ENCODE measurements at regions not wholly inside any gene's neighbourhood (a gene's known extent, or its start where the extent isn't known, plus 50 kb on each side); places are given as distances from the start of the nearest gene placed in this dataset.

DNA sequence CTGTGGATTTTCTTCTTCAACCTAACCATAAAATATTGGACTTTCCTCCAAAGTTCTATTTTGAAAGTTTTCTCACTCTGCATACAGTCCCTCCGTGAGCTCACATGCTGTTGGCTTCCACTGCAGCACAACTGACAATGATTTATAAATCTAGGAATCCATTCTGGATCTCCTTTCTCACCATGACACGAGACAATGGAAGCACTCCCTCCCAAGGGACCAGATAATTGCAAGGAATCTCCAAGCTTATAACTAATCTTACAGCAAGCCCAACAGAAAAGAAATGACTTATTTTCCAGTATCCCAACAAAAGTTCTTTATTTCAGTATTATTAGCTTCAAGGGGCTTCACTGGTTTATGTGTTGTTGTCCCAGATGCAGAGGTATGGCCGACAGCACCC lies 729.0 kb downstream of the RFPL4B start:
- DNase-seq (ENCODE audit: low read depth) = no peak

DNA sequence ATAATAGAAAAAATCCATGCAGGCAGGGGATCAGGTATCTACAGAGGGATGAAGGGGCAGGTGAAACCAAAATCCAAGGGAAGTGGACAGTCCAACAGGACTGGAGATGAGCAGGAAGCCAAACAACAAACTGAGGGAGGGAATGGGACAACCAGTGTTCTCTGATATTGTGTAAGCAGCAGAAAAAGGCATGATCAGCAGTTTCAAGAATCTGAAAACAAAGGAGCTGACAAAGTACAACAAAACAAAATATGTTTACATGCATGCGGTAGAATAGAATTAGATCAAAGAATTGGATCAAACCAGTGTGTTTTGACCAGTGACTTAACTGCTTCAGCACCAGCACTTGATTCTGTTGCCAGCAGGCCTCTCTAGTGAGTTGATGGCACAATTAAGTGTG lies 729.7 kb downstream of the RFPL4B start:
- H3K4me2 ChIP-seq (ENCODE audit: low read length) = no peak overlapping the region
- no peak for DNase-seq (ENCODE audit: low read depth)
- Mint-ChIP-seq H3K36me3 (ENCODE audit: low read depth, unreplicated experiment) (no peaks in the 10 kb centered on the region), H3K4me1 (ENCODE audit: low read depth, unreplicated experiment) (peaks cover 9% of the 10 kb centered on the region), H3K4me3 (ENCODE audit: unreplicated experiment) (no peak overlapping the region), H3K27ac (ENCODE audit: unreplicated experiment) (no peak overlapping the region), H3K9me3 (ENCODE audit: unreplicated experiment) (peaks cover 5% of the 10 kb centered on the region), H3K27me3 (ENCODE audit: low read depth, unreplicated experiment) (no peaks in the 10 kb centered on the region)
- no peaks in the 10 kb centered on the region for H3K27me3 ChIP-seq (ENCODE audit: insufficient read depth, low read length)
- no peaks in the 10 kb centered on the region for H3K9me3 ChIP-seq (ENCODE audit: insufficient read depth, low read depth, low read length)
- H3K36me3 ChIP-seq (ENCODE audit: insufficient read depth, low read length) = no peaks in the 10 kb centered on the region
- peaks cover 15% of the 10 kb centered on the region for H3K4me1 ChIP-seq (ENCODE audit: insufficient read depth, low read length)
- H4K20me1 ChIP-seq (ENCODE audit: insufficient read depth, low read length) = no peaks in the 10 kb centered on the region
- no peak for FAIRE-seq
- H3K4me3 ChIP-seq (ENCODE audit: insufficient read depth, low read depth, low read length) = no peak overlapping the region
- H3K27ac ChIP-seq (ENCODE audit: low read depth, low read length) = no peak overlapping the region
- no peaks in the 10 kb centered on the region for H3K79me2 ChIP-seq (ENCODE audit: insufficient read depth, low read length)
- no peak overlapping the region for H2AFZ ChIP-seq (ENCODE audit: low read depth, low read length)
- no peak for TF ChIP-seq EZH2 (IDR thresholded peaks at IDR 0.05; ENCODE audit: insufficient read depth, low read length)
- TF ChIP-seq, protein P1, sequence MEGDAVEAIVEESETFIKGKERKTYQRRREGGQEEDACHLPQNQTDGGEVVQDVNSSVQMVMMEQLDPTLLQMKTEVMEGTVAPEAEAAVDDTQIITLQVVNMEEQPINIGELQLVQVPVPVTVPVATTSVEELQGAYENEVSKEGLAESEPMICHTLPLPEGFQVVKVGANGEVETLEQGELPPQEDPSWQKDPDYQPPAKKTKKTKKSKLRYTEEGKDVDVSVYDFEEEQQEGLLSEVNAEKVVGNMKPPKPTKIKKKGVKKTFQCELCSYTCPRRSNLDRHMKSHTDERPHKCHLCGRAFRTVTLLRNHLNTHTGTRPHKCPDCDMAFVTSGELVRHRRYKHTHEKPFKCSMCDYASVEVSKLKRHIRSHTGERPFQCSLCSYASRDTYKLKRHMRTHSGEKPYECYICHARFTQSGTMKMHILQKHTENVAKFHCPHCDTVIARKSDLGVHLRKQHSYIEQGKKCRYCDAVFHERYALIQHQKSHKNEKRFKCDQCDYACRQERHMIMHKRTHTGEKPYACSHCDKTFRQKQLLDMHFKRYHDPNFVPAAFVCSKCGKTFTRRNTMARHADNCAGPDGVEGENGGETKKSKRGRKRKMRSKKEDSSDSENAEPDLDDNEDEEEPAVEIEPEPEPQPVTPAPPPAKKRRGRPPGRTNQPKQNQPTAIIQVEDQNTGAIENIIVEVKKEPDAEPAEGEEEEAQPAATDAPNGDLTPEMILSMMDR (IDR thresholded peaks at IDR 0.05; ENCODE audit: insufficient read depth, low read depth, low read length) = no peak
- H3K9ac ChIP-seq (ENCODE audit: low read length) = no peak overlapping the region

More for the DNA sequence above, 729.0 kb downstream of the RFPL4B start:
- Histone ChIP-seq H3K36me3 (ENCODE audit: insufficient read depth, low read length) (no peaks in the 10 kb centered on the region), H3K4me2 (ENCODE audit: low read length) (no peak overlapping the region), H3K27ac (ENCODE audit: low read depth, low read length) (no peak overlapping the region), H4K20me1 (ENCODE audit: insufficient read depth, low read length) (no peaks in the 10 kb centered on the region), H3K27me3 (ENCODE audit: insufficient read depth, low read length) (no peaks in the 10 kb centered on the region), H3K9me3 (ENCODE audit: insufficient read depth, low read depth, low read length) (no peaks in the 10 kb centered on the region), H3K4me1 (ENCODE audit: insufficient read depth, low read length) (peaks cover 15% of the 10 kb centered on the region), H2AFZ (ENCODE audit: low read depth, low read length) (no peak overlapping the region), H3K79me2 (ENCODE audit: insufficient read depth, low read length) (no peaks in the 10 kb centered on the region), H3K4me3 (ENCODE audit: insufficient read depth, low read depth, low read length) (no peak overlapping the region), H3K9ac (ENCODE audit: low read length) (no peak overlapping the region)
- no peak overlapping the region for H3K4me3 Mint-ChIP-seq (ENCODE audit: unreplicated experiment)
- peaks cover 5% of the 10 kb centered on the region for H3K9me3 Mint-ChIP-seq (ENCODE audit: unreplicated experiment)
- peaks cover 9% of the 10 kb centered on the region for H3K4me1 Mint-ChIP-seq (ENCODE audit: low read depth, unreplicated experiment)
- no peak for FAIRE-seq
- TF ChIP-seq EZH2 (IDR thresholded peaks at IDR 0.05; ENCODE audit: insufficient read depth, low read length) = no peak
- TF ChIP-seq, protein P1 (IDR thresholded peaks at IDR 0.05; ENCODE audit: insufficient read depth, low read depth, low read length) = no peak
- no peaks in the 10 kb centered on the region for H3K36me3 Mint-ChIP-seq (ENCODE audit: low read depth, unreplicated experiment)
- H3K27ac Mint-ChIP-seq (ENCODE audit: unreplicated experiment) = no peak overlapping the region
- no peaks in the 10 kb centered on the region for H3K27me3 Mint-ChIP-seq (ENCODE audit: low read depth, unreplicated experiment)

DNA sequence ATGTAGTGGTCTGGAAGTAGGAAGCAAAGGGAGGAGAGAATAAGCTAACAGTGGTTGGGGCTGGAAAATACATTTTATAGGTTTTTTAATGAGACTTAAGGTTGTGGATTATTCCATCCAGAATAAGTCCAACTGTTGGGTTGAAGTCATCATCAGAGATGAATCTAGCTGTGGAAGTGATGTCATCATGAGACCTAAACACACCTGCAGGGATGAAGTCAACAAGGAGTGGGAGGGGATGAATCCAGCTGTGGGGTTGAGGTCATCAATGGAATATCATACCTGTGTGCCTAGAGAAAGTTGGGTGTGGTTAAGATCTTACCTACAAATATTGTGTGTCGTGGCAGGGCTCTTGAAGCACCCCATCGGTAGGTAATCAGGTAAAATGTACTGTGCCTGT lies 730.7 kb downstream of the RFPL4B start:
- peaks cover 10% of the 10 kb centered on the region for H3K4me1 Mint-ChIP-seq (ENCODE audit: low read depth, unreplicated experiment)
- H3K36me3 Mint-ChIP-seq (ENCODE audit: low read depth, unreplicated experiment) = no peaks in the 10 kb centered on the region
- no peaks in the 10 kb centered on the region for H4K20me1 ChIP-seq (ENCODE audit: insufficient read depth, low read length)
- no peaks in the 10 kb centered on the region for H3K27me3 ChIP-seq (ENCODE audit: insufficient read depth, low read length)
- H3K4me1 ChIP-seq (ENCODE audit: insufficient read depth, low read length) = peaks cover 15% of the 10 kb centered on the region
- no peaks in the 10 kb centered on the region for H3K36me3 ChIP-seq (ENCODE audit: insufficient read depth, low read length)
- H3K9me3 Mint-ChIP-seq (ENCODE audit: unreplicated experiment) = peaks cover 5% of the 10 kb centered on the region
- no peak overlapping the region for H3K4me3 ChIP-seq (ENCODE audit: insufficient read depth, low read depth, low read length)
- DNase-seq (ENCODE audit: low read depth) = no peak
- H3K4me2 ChIP-seq (ENCODE audit: low read length) = no peak overlapping the region
- no peak overlapping the region for H3K27ac ChIP-seq (ENCODE audit: low read depth, low read length)
- no peaks in the 10 kb centered on the region for H3K79me2 ChIP-seq (ENCODE audit: insufficient read depth, low read length)
- H3K9me3 ChIP-seq (ENCODE audit: insufficient read depth, low read depth, low read length) = no peaks in the 10 kb centered on the region
- TF ChIP-seq EZH2 (IDR thresholded peaks at IDR 0.05; ENCODE audit: insufficient read depth, low read length) = no peak
- TF ChIP-seq, protein P1 (IDR thresholded peaks at IDR 0.05; ENCODE audit: insufficient read depth, low read depth, low read length) = no peak
- no peak for FAIRE-seq
- no peak overlapping the region for H3K27ac Mint-ChIP-seq (ENCODE audit: unreplicated experiment)
- H2AFZ ChIP-seq (ENCODE audit: low read depth, low read length) = no peak overlapping the region
- H3K4me3 Mint-ChIP-seq (ENCODE audit: unreplicated experiment) = no peak overlapping the region
- H3K27me3 Mint-ChIP-seq (ENCODE audit: low read depth, unreplicated experiment) = no peaks in the 10 kb centered on the region
- H3K9ac ChIP-seq (ENCODE audit: low read length) = no peak overlapping the region
